Common myeloid progenitor, CD34-positive (primary cell): ENCODE measurements at regions not wholly inside any gene's neighbourhood (a gene's known extent, or its start where the extent isn't known, plus 50 kb on each side); places are given as distances from the start of the nearest gene placed in this dataset.

Experiments used
- CTCF ChIA-PET: fragments of 350-600 bp; sonication (Branson Sonifier 250); formaldehyde crosslinking; loops from one replicate; lab custom pipeline; 2021; ENCODE audit warnings: antibody characterized with exemption; lab: Charles Lee
- POLR2A ChIA-PET: fragments of 350-600 bp; sonication (Branson Sonifier 250); formaldehyde crosslinking; loops from one replicate; lab custom pipeline; 2021; ENCODE audit warnings: antibody characterized with exemption; lab: Charles Lee
- DNase-seq, 3 donors: peaks; one replicate each; pipeline versions ENCODE4 v3.0.0 to v3.0.0-alpha.2; 2013
- H3K27ac ChIP-seq, 2 experiments: 1 replicate in 1 of 2; 2 replicates in 1 of 2; pipeline ENCODE4 v1.7.0; 2013; ENCODE audit warnings: inconsistent platforms in 2 of 2, low read length in 2 of 2, mild to moderate bottlenecking in 2 of 2, low read depth in 1 of 2, moderate library complexity in 1 of 2; ENCODE audit not compliant: severe bottlenecking in 2 of 2, insufficient read depth in 1 of 2, poor library complexity in 1 of 2
- H3K27me3 ChIP-seq, 5 experiments: replicated peaks in 2 of 5; 1 replicate in 3 of 5; 2 replicates in 2 of 5; pipeline versions ENCODE4 v1.6.1 to v1.7.0; 2013; ENCODE audit warnings: low read length in 4 of 5, mild to moderate bottlenecking in 2 of 5, moderate library complexity in 2 of 5, inconsistent platforms in 1 of 5; ENCODE audit not compliant: insufficient read depth in 5 of 5, control insufficient read depth in 4 of 5
- H3K36me3 ChIP-seq, 4 experiments: 1 replicate in 2 of 4; 2 replicates in 2 of 4; pipeline versions ENCODE4 v1.6.1 to v1.7.0; 2013; ENCODE audit warnings: low read length in 3 of 4, control low read depth in 1 of 4, mild to moderate bottlenecking in 1 of 4; ENCODE audit not compliant: control insufficient read depth in 4 of 4, insufficient read depth in 4 of 4
- H3K4me1 ChIP-seq, 4 experiments: 1 replicate in 3 of 4; 2 replicates in 1 of 4; pipeline versions ENCODE4 v1.6.1 to v1.7.1; 2013; ENCODE audit warnings: low read length in 3 of 4, mild to moderate bottlenecking in 3 of 4, control low read depth in 1 of 4, inconsistent platforms in 1 of 4, moderate library complexity in 1 of 4; ENCODE audit not compliant: control insufficient read depth in 4 of 4, insufficient read depth in 4 of 4; ENCODE audit errors: control extremely low read depth in 1 of 4
- H3K4me3 ChIP-seq, 7 experiments: 1 replicate in 4 of 7; 2 replicates in 3 of 7; pipeline versions ENCODE4 v1.5.1 to v1.7.0; 2013; ENCODE audit warnings: mild to moderate bottlenecking in 7 of 7, low read length in 6 of 7, moderate library complexity in 6 of 7, inconsistent platforms in 2 of 7, low read depth in 2 of 7, control low read depth in 1 of 7; ENCODE audit not compliant: insufficient read depth in 4 of 7, control insufficient read depth in 1 of 7; ENCODE audit errors: extremely low read depth in 1 of 7
- H3K9me3 ChIP-seq, 5 experiments: 1 replicate in 4 of 5; 2 replicates in 1 of 5; pipeline versions ENCODE4 v1.6.1 to v1.7.1; 2013; ENCODE audit warnings: low read length in 4 of 5, mild to moderate bottlenecking in 2 of 5, inconsistent platforms in 1 of 5, low read depth in 1 of 5, moderate library complexity in 1 of 5; ENCODE audit not compliant: control insufficient read depth in 4 of 5, insufficient read depth in 2 of 5; ENCODE audit errors: control extremely low read depth in 1 of 5
- WGBS: methylation state at CpG from one replicate; pipeline ENCODE4 v1.1.5; 2013; ENCODE audit not compliant: insufficient coverage; 5-methylcytosine and 5-hydroxymethylcytosine counted together

DNA sequence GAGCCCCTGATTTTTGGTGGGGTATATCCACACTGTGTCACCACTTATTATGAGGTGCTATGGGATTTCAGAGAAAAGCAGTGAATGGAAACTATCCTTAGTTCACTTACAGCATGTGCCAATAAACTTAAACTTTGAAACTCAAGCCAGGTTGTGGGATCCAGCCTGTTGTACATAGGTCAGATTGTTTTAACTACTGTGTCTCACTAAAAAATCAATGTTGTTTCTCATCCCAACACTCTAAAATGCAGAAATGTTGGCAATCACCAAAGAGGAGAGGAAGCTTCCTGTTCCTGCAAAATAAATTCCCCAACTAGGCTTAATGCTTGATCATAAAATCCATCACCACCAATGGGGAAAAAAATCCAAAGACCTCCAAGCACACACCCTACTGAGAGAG, 173.7 kb upstream of the ONECUT1 start:
- no peaks in the 10 kb centered on the region for H3K36me3 ChIP-seq
- H3K27me3 ChIP-seq, result peaks cover 0 to 5% (median 0%) of the 10 kb centered on the region in 5 experiments
- ChIA-PET CTCF (no interaction called here), POLR2A (no interaction called here)
- H3K4me3 ChIP-seq, result no peak overlapping the region
- no peaks in the 10 kb centered on the region for H3K4me1 ChIP-seq
- DNase-seq, result no peak
- H3K9me3 ChIP-seq, result no peaks in the 10 kb centered on the region
- no peak overlapping the region for H3K27ac ChIP-seq

- ChIA-PET CTCF (no interaction called here), POLR2A (no interaction called here)
- WGBS, result 98% methylated on average over 6 of the region's 6 CpGs
- H3K36me3 ChIP-seq, result no peaks in the 10 kb centered on the region
- H3K4me3 ChIP-seq, result no peak overlapping the region
- DNase-seq, result peak in 1 of 3 donors; percentile 0
- H3K4me1 ChIP-seq, result no peaks in the 10 kb centered on the region
- H3K27ac ChIP-seq, result no peak overlapping the region
- peaks cover 0 to 3% (median 0%) of the 10 kb centered on the region in 5 experiments for H3K27me3 ChIP-seq
- no peaks in the 10 kb centered on the region for H3K9me3 ChIP-seq
Measured at GRCh38 chr15:52960283-52960682, 170.1 kb upstream of the ONECUT1 start.

DNA sequence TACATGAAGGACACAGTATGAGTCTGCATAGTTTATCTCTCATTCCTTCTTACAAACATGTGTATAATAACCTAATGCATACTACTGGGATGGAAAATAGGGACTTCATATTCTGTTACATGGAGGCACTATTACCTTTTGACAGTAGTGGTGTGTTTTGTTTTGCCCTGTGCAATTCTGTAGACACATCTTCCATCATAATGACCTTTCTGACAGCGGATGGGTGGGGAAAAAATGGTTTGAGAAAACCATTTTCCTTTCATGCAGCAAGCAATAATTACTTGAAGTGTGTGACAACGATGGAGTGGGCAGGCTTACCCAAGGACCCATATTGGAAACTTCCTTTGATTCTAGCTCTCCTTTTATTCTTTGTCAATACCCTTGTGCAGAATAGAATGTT, 153.6 kb upstream of the ONECUT1 start:
- no peak overlapping the region for H3K27ac ChIP-seq
- H3K4me1 ChIP-seq, result no peaks in the 10 kb centered on the region
- no peaks in the 10 kb centered on the region for H3K36me3 ChIP-seq
- CTCF ChIA-PET, result no interaction called here
- H3K4me3 ChIP-seq, result no peak overlapping the region
- POLR2A ChIA-PET, result no interaction called here
- no peaks in the 10 kb centered on the region for H3K9me3 ChIP-seq
- DNase-seq, result no peak
- 92% methylated on average over 2 of the region's 2 CpGs for WGBS
- peaks cover 0 to 5% (median 2%) of the 10 kb centered on the region in 5 experiments for H3K27me3 ChIP-seq

DNA sequence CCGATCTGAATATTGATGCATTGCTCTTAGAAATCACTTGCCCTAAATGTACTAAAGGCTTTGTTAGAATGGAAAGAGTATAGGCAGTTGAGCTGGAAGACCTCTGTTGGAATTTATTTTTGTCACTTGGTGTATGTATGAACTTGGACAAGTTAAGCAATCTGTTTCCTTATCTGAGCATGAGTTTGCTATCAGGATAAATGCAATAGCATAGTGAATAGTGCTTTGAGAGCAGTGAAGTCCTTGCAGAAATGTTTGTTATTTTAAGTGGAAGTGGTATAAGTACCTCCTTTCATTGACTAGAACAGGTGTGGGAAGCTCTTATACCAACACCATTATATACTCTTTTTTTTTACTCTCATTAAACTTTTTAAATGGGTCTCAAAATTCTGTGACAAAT, 146.4 kb upstream of the ONECUT1 start:
- Histone ChIP-seq H3K4me3 (no peak overlapping the region), H3K27ac (no peak overlapping the region), H3K27me3 (peaks cover 0 to 4% (median 0%) of the 10 kb centered on the region in 5 experiments), H3K4me1 (no peaks in the 10 kb centered on the region), H3K9me3 (peaks cover 0 to 3% (median 0%) of the 10 kb centered on the region in 5 experiments), H3K36me3 (no peaks in the 10 kb centered on the region)
- CTCF ChIA-PET, result interaction anchor here (1.4 kb wide), 1 partner anchor 11 kb away, joined by 4 read pairs; no protein-coding TSS in a partner anchor
- no CpG with 5 or more reads among the region's 1 CpG for WGBS
- no peak for DNase-seq
- POLR2A ChIA-PET, result interaction anchor here (0.5 kb wide), 1 partner anchor 909 kb away, joined by 4 read pairs; no protein-coding TSS in a partner anchor

DNA sequence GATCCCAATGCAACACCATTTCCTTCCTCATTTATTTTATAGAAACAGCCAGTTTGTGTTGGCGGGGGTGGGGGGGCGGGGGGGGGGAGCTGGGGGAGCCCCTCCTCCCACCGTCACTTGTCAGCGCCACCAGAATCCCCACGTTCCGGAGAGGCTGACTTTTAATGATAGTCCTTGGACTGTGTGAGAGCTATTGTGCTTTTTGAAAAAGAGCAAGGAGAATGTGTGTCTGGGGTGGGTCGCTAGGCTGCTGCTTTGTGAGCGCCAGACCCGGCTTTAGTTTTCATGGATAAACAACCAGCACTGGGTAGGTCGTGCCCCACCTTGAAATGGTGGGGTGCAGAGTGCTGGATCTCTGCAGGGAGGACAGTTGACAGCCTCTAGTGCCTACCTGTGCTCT, 135.0 kb upstream of the ONECUT1 start:
- ChIA-PET POLR2A (no interaction called here), CTCF (interaction anchor here (0.8 kb wide), 1 partner anchor 11 kb away, joined by 4 read pairs; no protein-coding TSS in a partner anchor)
- no peak for DNase-seq
- Histone ChIP-seq H3K27ac (no peak overlapping the region), H3K36me3 (no peaks in the 10 kb centered on the region), H3K27me3 (peaks cover 0 to 2% (median 0%) of the 10 kb centered on the region in 5 experiments), H3K4me3 (peak overlapping the region in 1 of 7 experiments; percentile 6), H3K9me3 (peaks cover 0 to 2% (median 0%) of the 10 kb centered on the region in 5 experiments), H3K4me1 (peaks cover 0 to 5% (median 0%) of the 10 kb centered on the region in 4 experiments)
- 61% methylated on average over 6 of the region's 10 CpGs for WGBS

DNA sequence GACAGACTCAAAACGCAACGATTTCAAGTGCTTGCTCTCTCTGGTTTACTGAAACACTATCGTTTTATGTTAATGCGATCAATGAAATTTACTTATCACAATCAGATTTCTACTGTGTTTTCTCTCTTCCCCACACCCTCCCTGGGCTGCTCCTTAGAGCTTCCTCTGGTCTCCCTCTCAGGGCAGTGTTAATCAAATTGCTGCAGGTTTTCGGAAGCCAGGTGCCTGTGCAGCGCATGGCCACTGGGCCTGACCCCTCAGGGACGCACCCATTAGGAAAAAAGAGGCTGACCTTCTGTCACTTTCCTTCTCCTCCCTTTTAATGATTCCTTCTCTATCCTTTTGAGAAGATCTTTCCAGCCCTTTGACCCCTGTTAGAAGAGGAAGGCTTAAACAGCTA, 134.5 kb upstream of the ONECUT1 start:
- peaks cover 0 to 2% (median 0%) of the 10 kb centered on the region in 5 experiments for H3K27me3 ChIP-seq
- no peaks in the 10 kb centered on the region for H3K9me3 ChIP-seq
- no peak overlapping the region for H3K27ac ChIP-seq
- no peak for DNase-seq
- 90% methylated on average over 6 of the region's 7 CpGs for WGBS
- peaks cover 0 to 5% (median 0%) of the 10 kb centered on the region in 4 experiments for H3K4me1 ChIP-seq
- H3K4me3 ChIP-seq, result no peak overlapping the region
- ChIA-PET POLR2A (no interaction called here), CTCF (no interaction called here)
- H3K36me3 ChIP-seq, result no peaks in the 10 kb centered on the region

- CTCF ChIA-PET, result interaction anchor here (1.3 kb wide), 1 partner anchor 10 kb away, joined by 3 read pairs; no protein-coding TSS in a partner anchor
- POLR2A ChIA-PET, result interaction anchor here (0.7 kb wide), 1 partner anchor 724 kb away, joined by 5 read pairs; no protein-coding TSS in a partner anchor
- Histone ChIP-seq H3K9me3 (no peaks in the 10 kb centered on the region), H3K27me3 (peaks cover 0 to 2% (median 0%) of the 10 kb centered on the region in 5 experiments), H3K27ac (no peak overlapping the region), H3K4me1 (peaks cover 0 to 5% (median 0%) of the 10 kb centered on the region in 4 experiments), H3K36me3 (no peaks in the 10 kb centered on the region), H3K4me3 (no peak overlapping the region)
- no peak for DNase-seq
- 95% methylated on average over 5 of the region's 6 CpGs for WGBS
Measured at GRCh38 chr15:52923626-52924025, 133.5 kb upstream of the ONECUT1 start.
